A673 (cell line): ENCODE measurements at regions not wholly inside any gene's neighbourhood (a gene's known extent, or its start where the extent isn't known, plus 50 kb on each side); places are given as distances from the start of the nearest gene placed in this dataset.

ENCODE experiments used
- EZH2 ChIP-seq: fragments of 200-600 bp; sonication (generic); IDR thresholded peaks from 2 replicates; pipeline ENCODE4 v1.6.1; 2017; ENCODE audit warnings: borderline replicate concordance, low read depth, mild to moderate bottlenecking, mixed read lengths, antibody characterized with exemption, low read length; ENCODE audit not compliant: poor library complexity, severe bottlenecking
- TF ChIP-seq, protein P1 (sequence below): fragments of 300-800, 200-600 bp; sonication (generic); conservative IDR thresholded peaks from 2 replicates; pipeline ENCODE4 v1.5.1; 2017; ENCODE audit warnings: low read depth, mild to moderate bottlenecking, antibody characterized with exemption, low read length, moderate library complexity, mixed read lengths

DNA sequence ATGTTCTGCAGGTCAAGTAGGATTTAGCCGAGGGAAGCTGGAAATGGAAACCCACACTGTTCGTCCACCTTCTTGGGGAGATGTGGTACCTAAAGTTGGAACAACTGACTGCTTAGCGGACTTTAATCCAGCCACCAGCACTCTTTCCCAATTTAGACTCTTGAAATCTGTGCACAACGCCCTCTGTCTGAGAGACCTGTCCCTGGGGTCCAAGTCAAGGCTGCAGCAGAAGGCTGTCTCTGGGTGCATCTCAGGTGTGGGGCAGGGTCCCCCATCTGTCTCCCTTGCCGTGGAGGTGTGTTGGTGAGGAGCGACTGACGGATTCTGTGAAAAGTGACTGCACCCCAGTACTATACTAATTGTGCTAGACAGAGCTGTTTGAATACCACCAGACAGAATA is 168.2 kb upstream of the CADM1 start:
- TF ChIP-seq, protein P1, sequence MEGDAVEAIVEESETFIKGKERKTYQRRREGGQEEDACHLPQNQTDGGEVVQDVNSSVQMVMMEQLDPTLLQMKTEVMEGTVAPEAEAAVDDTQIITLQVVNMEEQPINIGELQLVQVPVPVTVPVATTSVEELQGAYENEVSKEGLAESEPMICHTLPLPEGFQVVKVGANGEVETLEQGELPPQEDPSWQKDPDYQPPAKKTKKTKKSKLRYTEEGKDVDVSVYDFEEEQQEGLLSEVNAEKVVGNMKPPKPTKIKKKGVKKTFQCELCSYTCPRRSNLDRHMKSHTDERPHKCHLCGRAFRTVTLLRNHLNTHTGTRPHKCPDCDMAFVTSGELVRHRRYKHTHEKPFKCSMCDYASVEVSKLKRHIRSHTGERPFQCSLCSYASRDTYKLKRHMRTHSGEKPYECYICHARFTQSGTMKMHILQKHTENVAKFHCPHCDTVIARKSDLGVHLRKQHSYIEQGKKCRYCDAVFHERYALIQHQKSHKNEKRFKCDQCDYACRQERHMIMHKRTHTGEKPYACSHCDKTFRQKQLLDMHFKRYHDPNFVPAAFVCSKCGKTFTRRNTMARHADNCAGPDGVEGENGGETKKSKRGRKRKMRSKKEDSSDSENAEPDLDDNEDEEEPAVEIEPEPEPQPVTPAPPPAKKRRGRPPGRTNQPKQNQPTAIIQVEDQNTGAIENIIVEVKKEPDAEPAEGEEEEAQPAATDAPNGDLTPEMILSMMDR, result no peak
- no peak for TF ChIP-seq EZH2
